ENCODE measurements at regions not wholly inside any gene's neighbourhood (a gene's known extent, or its start where the extent isn't known, plus 50 kb on each side); places are given as distances from the start of the nearest gene placed in this dataset.

DNA sequence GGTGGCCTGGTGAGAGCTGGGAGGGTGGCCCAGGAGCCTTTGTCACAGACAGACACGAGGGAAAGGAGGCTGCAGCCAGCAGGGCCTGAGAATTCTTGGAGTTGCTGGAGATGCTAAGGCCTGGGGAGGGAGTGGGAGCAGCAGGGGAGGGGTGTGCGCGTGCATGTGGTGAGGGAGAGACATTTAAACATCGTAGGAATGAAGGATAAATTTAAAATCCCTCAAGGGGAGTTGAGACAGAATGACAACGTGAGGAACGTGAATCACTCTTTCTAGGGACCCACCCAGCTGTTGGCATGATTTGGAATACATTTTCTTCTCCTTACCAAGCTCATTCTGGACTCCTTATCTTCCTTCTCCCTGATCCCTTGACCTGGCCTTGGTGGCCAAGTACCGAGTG is 73.3 kb upstream of the CACNA1E start:
- H3K4me3 ChIP-seq, result no peak overlapping the region
- DNase-seq (ENCODE audit: low spot score) (no peak), ATAC-seq (ENCODE audit: insufficient number of reproducible peaks, low FRiP score, low read depth) (no peak)
- no peaks in the 10 kb centered on the region for H3K9me3 ChIP-seq
- H3K36me3 ChIP-seq, result no peaks in the 10 kb centered on the region
- no peaks in the 10 kb centered on the region for H3K4me1 ChIP-seq (ENCODE audit: control insufficient read depth in 1 of 2, low read depth in 2 of 2)
- TF ChIP-seq, protein P1, sequence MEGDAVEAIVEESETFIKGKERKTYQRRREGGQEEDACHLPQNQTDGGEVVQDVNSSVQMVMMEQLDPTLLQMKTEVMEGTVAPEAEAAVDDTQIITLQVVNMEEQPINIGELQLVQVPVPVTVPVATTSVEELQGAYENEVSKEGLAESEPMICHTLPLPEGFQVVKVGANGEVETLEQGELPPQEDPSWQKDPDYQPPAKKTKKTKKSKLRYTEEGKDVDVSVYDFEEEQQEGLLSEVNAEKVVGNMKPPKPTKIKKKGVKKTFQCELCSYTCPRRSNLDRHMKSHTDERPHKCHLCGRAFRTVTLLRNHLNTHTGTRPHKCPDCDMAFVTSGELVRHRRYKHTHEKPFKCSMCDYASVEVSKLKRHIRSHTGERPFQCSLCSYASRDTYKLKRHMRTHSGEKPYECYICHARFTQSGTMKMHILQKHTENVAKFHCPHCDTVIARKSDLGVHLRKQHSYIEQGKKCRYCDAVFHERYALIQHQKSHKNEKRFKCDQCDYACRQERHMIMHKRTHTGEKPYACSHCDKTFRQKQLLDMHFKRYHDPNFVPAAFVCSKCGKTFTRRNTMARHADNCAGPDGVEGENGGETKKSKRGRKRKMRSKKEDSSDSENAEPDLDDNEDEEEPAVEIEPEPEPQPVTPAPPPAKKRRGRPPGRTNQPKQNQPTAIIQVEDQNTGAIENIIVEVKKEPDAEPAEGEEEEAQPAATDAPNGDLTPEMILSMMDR (IDR thresholded peaks at IDR 0.05), result no peak
- H3K27me3 ChIP-seq (replicated peaks; ENCODE audit: insufficient read depth), result no peaks in the 10 kb centered on the region
- no peak overlapping the region for H3K27ac ChIP-seq

DNA sequence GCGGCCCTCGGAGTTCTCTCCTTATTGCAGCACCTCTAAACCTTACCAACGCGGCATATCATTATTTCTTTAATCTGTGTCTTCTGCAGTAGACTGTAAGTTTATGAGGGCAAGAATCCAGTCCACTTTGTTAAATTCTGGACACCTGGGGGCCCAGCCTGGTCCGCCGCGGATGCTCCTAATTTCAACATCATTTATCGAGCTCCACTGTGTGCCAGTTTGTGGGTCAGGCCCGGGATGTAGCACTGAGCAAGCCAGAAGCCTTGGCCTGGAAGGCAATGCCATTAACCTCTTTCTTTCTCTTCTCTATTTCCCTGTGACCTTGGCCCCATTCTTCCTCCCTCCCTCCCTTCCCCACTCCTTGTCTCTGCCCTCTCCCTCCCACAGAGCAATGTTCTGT is 70.6 kb upstream of the CACNA1E start:
- Histone ChIP-seq H3K9me3 (no peaks in the 10 kb centered on the region), H3K36me3 (no peaks in the 10 kb centered on the region), H3K4me1 (ENCODE audit: control insufficient read depth in 1 of 2, low read depth in 2 of 2) (no peaks in the 10 kb centered on the region), H3K4me3 (no peak overlapping the region), H3K27me3 (replicated peaks; ENCODE audit: insufficient read depth) (no peaks in the 10 kb centered on the region), H3K27ac (no peak overlapping the region)
- ATAC-seq (ENCODE audit: insufficient number of reproducible peaks, low FRiP score, low read depth) (no peak), DNase-seq (ENCODE audit: low spot score) (no peak)
- TF ChIP-seq, protein P1 (IDR thresholded peaks at IDR 0.05), result no peak

DNA sequence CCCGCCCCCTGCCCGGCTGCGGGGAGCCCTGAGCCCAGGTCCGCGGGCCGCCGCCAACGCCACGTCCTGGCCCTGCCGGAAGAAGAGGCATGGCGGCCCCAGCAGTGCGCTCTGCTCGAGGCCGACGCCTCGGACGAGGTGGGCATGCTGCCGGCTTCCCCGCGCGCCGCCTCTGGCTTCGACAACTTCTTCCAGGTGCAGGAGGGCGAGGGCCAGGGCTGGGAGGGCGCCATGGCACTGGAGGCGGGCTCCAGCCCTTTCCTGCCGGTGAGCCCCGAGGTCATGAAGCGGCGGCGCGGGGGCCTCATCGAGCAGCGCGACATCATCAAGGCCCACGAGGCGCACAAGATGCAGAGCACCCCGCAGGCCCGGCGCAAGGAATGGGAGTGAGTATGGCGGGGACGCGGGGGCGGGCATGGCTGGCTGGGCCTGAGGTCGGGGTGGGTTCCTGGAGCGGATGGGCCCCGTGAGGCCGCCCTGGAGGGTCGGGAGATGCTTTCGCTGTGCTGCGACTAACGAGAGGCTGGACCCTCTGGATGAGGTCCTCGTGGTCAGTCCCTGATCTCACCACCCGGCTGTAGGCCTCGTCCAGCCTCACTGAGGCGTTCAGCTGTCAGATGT is 70.0 kb upstream of the CACNA1E start:
- TF ChIP-seq, protein P1 (IDR thresholded peaks at IDR 0.05), result no peak
- Histone ChIP-seq H3K27ac (no peak overlapping the region), H3K27me3 (replicated peaks; ENCODE audit: insufficient read depth) (no peaks in the 10 kb centered on the region), H3K36me3 (no peaks in the 10 kb centered on the region), H3K4me1 (ENCODE audit: control insufficient read depth in 1 of 2, low read depth in 2 of 2) (no peaks in the 10 kb centered on the region), H3K4me3 (no peak overlapping the region), H3K9me3 (no peaks in the 10 kb centered on the region)
- no peak for ATAC-seq (ENCODE audit: insufficient number of reproducible peaks, low FRiP score, low read depth)
- DNase-seq (ENCODE audit: low spot score), result no peak

DNA sequence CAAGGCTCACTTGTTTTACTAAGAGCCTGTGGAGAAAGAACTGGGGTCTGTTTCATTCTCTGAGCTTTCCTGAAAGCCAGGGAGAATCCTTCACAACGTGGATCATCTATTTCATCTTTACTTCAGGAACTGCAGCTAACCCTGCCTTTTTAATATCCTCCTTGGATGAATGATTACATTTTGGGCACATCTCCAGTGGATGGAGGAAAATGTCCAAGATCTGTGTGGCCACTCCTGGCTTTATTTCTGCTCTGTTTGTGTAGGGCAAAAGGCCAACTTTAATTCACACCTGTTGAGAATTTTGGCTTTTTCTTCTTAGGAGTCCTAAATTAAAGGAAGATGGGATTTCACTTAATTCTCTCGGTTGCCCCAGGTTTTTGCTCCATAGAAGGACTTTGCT is 69.5 kb upstream of the CACNA1E start:
- H3K27ac ChIP-seq, result no peak overlapping the region
- no peaks in the 10 kb centered on the region for H3K36me3 ChIP-seq
- TF ChIP-seq, protein P1 (IDR thresholded peaks at IDR 0.05), result no peak
- DNase-seq (ENCODE audit: low spot score) (no peak), ATAC-seq (ENCODE audit: insufficient number of reproducible peaks, low FRiP score, low read depth) (no peak)
- no peaks in the 10 kb centered on the region for H3K9me3 ChIP-seq
- H3K4me3 ChIP-seq, result no peak overlapping the region
- H3K4me1 ChIP-seq (ENCODE audit: control insufficient read depth in 1 of 2, low read depth in 2 of 2), result no peaks in the 10 kb centered on the region
- no peaks in the 10 kb centered on the region for H3K27me3 ChIP-seq (replicated peaks; ENCODE audit: insufficient read depth)

DNA sequence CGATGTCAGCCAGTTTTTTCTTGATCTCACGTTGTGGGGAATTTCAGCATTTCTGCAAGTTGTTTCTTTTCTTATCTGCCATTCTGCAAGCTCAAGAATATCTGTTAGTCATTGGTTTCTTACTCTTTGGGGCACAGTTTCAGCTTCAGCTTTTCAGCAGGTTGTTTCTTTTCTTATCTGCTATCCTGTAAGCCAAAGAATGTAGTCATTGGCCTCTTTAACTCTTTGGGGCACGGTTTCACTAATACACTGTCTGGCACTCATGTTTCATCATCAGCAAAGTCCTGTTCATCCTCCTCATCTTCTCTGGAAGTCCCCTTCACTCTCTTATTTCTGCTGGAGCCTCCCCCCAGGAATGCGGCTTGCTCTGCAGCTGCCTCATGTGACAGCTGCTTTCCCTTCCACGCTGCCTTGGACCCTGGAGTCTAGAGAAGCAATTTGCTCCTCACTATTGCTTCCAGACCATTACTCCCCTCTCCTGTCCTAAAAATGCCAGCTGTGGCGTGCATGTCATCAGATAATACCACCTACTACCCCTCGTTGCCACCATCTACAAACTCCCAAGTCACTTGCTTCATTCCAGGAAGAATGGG is 67.0 kb upstream of the CACNA1E start:
- H3K27ac ChIP-seq, result no peak overlapping the region
- H3K36me3 ChIP-seq, result no peaks in the 10 kb centered on the region
- H3K4me3 ChIP-seq, result no peak overlapping the region
- ATAC-seq (ENCODE audit: insufficient number of reproducible peaks, low FRiP score, low read depth) (no peak), DNase-seq (ENCODE audit: low spot score) (no peak)
- H3K9me3 ChIP-seq, result no peaks in the 10 kb centered on the region
- TF ChIP-seq, protein P1 (IDR thresholded peaks at IDR 0.05), result no peak
- no peaks in the 10 kb centered on the region for H3K4me1 ChIP-seq (ENCODE audit: control insufficient read depth in 1 of 2, low read depth in 2 of 2)
- H3K27me3 ChIP-seq (replicated peaks; ENCODE audit: insufficient read depth), result no peaks in the 10 kb centered on the region

Data from thoracic aorta (tissue), 2 donors.